Stromal cell of bone marrow (primary cell): ENCODE measurements at regions not wholly inside any gene's neighbourhood (a gene's known extent, or its start where the extent isn't known, plus 50 kb on each side); places are given as distances from the start of the nearest gene placed in this dataset.
A peak's percentile ranks its signal among the peaks of the same experiment; 100 is the strongest.
"Not testable (repeated sequence)": the region's sequence is repeated elsewhere in the genome, so short reads cannot be mapped to it uniquely, and the experiment has no call there.

ENCODE experiments used
- DNase-seq: peaks from one replicate; pipeline ENCODE4 v3.0.0-alpha.2; 2012; ENCODE audit warnings: low read depth

- DNase-seq, result no peak
These were observed 247.8 kb upstream of the KRR1 start for GRCh38 chr12:75759196-75759595.

GRCh38 chr12:75756771-75757170 lies 245.4 kb upstream of the KRR1 start:
- no peak for DNase-seq

- DNase-seq, result no peak
These were observed 244.7 kb upstream of the KRR1 start for GRCh38 chr12:75756111-75756510.

GRCh38 chr12:75754698-75755097 lies 243.3 kb upstream of the KRR1 start:
- DNase-seq, result no peak

GRCh38 chr12:75754141-75754540 lies 242.7 kb upstream of the KRR1 start:
- DNase-seq, result no peak

GRCh38 chr12:75751769-75752471 lies 240.5 kb upstream of the KRR1 start:
- no peak for DNase-seq

GRCh38 chr12:75750716-75751306 lies 239.4 kb upstream of the KRR1 start:
- DNase-seq, result peak; percentile 96

GRCh38 chr12:75748990-75749389 lies 237.6 kb upstream of the KRR1 start:
- DNase-seq, result not testable (repeated sequence)

GRCh38 chr12:75748136-75748535 lies 236.7 kb upstream of the KRR1 start:
- DNase-seq, result no peak

GRCh38 chr12:75747572-75748021 lies 236.2 kb upstream of the KRR1 start:
- peak; percentile 67 for DNase-seq

GRCh38 chr12:75746621-75747020 lies 235.2 kb upstream of the KRR1 start:
- DNase-seq, result no peak

- DNase-seq, result no peak
These were observed 233.3 kb upstream of the KRR1 start for GRCh38 chr12:75744607-75745256.

- no peak for DNase-seq
These were observed 231.6 kb upstream of the KRR1 start for GRCh38 chr12:75742961-75743360.

GRCh38 chr12:75742048-75742447 lies 230.6 kb upstream of the KRR1 start:
- DNase-seq, result no peak

- no peak for DNase-seq
These were observed 228.5 kb upstream of the KRR1 start for GRCh38 chr12:75739912-75740311.

GRCh38 chr12:75739098-75739497 lies 227.7 kb upstream of the KRR1 start:
- not testable (repeated sequence) for DNase-seq

GRCh38 chr12:75738486-75738885 lies 227.1 kb upstream of the KRR1 start:
- no peak for DNase-seq

GRCh38 chr12:75735853-75736252 lies 224.4 kb upstream of the KRR1 start:
- DNase-seq, result no peak

- no peak for DNase-seq
These were observed 217.4 kb upstream of the KRR1 start for GRCh38 chr12:75728826-75729225.

GRCh38 chr12:75727577-75727976 lies 216.2 kb upstream of the KRR1 start:
- DNase-seq, result no peak

GRCh38 chr12:75725521-75726111 lies 214.2 kb upstream of the KRR1 start:
- DNase-seq, result peak; percentile 58

- DNase-seq, result peak; percentile 73
These were observed 213.5 kb upstream of the KRR1 start for GRCh38 chr12:75724928-75725312.
